Liver (tissue), 3 donors: ENCODE measurements at regions not wholly inside any gene's neighbourhood (a gene's known extent, or its start where the extent isn't known, plus 50 kb on each side); places are given as distances from the start of the nearest gene placed in this dataset.

ENCODE experiments used
- ATF3 ChIP-seq: IDR thresholded peaks from 2 replicates; pipeline ENCODE4 v1.6.1; 2016; ENCODE audit warnings: antibody characterized with exemption
- EGR1 ChIP-seq, 2 donors: IDR thresholded peaks; 2 replicates each; pipeline ENCODE4 v1.6.1; 2016 to 2018; ENCODE audit warnings: antibody characterized with exemption in 2 of 2, low read depth in 2 of 2
- FOXA1 ChIP-seq: IDR thresholded peaks from 2 replicates; pipeline ENCODE4 v1.6.1; 2016; ENCODE audit warnings: antibody characterized with exemption
- FOXA2 ChIP-seq: IDR thresholded peaks from 2 replicates; pipeline ENCODE4 v1.6.1; 2016; ENCODE audit warnings: antibody characterized with exemption
- GABPA ChIP-seq, 2 donors: IDR thresholded peaks in 1 of 2; conservative IDR thresholded peaks in 1 of 2; 2 replicates each; pipeline ENCODE4 v1.6.1; 2016; ENCODE audit warnings: antibody characterized with exemption in 2 of 2, mild to moderate bottlenecking in 1 of 2, moderate library complexity in 1 of 2
- JUND ChIP-seq, 2 donors: IDR thresholded peaks; 2 replicates each; pipeline ENCODE4 v1.6.1; 2016; ENCODE audit warnings: antibody characterized with exemption in 2 of 2
- RAD21 ChIP-seq, 2 donors: IDR thresholded peaks; 2 replicates each; pipeline ENCODE4 v1.6.1; 2016; ENCODE audit warnings: antibody characterized with exemption in 2 of 2, mild to moderate bottlenecking in 2 of 2
- SP1 ChIP-seq: IDR thresholded peaks from 2 replicates; pipeline ENCODE4 v1.6.1; 2018; ENCODE audit warnings: antibody characterized with exemption, mild to moderate bottlenecking
- TAF1 ChIP-seq: conservative IDR thresholded peaks from 2 replicates; pipeline ENCODE4 v1.6.1; 2016; ENCODE audit warnings: antibody characterized with exemption, mild to moderate bottlenecking
- YY1 ChIP-seq: IDR thresholded peaks from 2 replicates; pipeline ENCODE4 v1.6.1; 2016; ENCODE audit warnings: antibody characterized with exemption, mild to moderate bottlenecking
- TF ChIP-seq, protein P1 (sequence below): fragments of 150-350 bp; IDR thresholded peaks from 2 replicates; pipeline ENCODE4 v1.5.1; 2017; ENCODE audit warnings: improper control_type of control experiment, low read depth, low read length; ENCODE audit not compliant: missing input control
- TF ChIP-seq, protein P2 (sequence below): IDR thresholded peaks from 2 replicates; pipeline ENCODE4 v1.6.1; 2016; ENCODE audit warnings: antibody characterized with exemption
- TF ChIP-seq, protein P3 (sequence below): IDR thresholded peaks from 2 replicates; pipeline ENCODE4 v1.6.1; 2016; ENCODE audit warnings: antibody characterized with exemption, mild to moderate bottlenecking
- TF ChIP-seq, protein P4 (sequence below): IDR thresholded peaks from 2 replicates; pipeline ENCODE4 v1.6.1; 2016; ENCODE audit warnings: antibody characterized with exemption
- donor health status: healthy.
- donor health status: healthy.

DNA sequence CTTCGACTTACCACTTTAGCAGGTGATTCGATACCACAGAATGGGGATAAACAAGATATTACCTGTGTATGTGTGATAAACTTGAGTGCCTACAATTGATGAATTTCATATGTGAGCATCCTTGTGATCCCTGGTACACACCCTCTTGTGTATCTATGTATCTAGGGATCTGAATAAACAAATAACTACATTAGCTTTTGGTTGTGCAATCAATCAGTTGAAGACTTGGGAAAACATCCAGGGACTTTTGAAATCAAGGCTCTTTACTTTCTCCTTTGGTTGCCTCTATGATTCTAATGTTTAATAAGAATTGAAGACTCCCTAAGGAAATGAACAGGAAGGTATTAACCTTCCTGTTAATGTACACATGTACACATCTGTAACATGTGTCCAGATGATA, 97.3 kb upstream of the DCC start:
- TF ChIP-seq FOXA2 (no peak), RAD21 (IDR thresholded peaks at IDR 0.05) (no peak), TAF1 (no peak), YY1 (no peak), JUND (IDR thresholded peaks at IDR 0.05) (no peak), ATF3 (no peak), FOXA1 (no peak), SP1 (no peak), GABPA (IDR thresholded peaks at IDR 0.05 in 1 of 2, conservative IDR thresholded peaks at IDR 0.05 in 1 of 2) (no peak), EGR1 (IDR thresholded peaks at IDR 0.05; ENCODE audit: low read depth in 2 of 2) (no peak)
- TF ChIP-seq, protein P1, sequence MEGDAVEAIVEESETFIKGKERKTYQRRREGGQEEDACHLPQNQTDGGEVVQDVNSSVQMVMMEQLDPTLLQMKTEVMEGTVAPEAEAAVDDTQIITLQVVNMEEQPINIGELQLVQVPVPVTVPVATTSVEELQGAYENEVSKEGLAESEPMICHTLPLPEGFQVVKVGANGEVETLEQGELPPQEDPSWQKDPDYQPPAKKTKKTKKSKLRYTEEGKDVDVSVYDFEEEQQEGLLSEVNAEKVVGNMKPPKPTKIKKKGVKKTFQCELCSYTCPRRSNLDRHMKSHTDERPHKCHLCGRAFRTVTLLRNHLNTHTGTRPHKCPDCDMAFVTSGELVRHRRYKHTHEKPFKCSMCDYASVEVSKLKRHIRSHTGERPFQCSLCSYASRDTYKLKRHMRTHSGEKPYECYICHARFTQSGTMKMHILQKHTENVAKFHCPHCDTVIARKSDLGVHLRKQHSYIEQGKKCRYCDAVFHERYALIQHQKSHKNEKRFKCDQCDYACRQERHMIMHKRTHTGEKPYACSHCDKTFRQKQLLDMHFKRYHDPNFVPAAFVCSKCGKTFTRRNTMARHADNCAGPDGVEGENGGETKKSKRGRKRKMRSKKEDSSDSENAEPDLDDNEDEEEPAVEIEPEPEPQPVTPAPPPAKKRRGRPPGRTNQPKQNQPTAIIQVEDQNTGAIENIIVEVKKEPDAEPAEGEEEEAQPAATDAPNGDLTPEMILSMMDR, result no peak
- TF ChIP-seq, protein P2, sequence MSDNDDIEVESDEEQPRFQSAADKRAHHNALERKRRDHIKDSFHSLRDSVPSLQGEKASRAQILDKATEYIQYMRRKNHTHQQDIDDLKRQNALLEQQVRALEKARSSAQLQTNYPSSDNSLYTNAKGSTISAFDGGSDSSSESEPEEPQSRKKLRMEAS, result no peak
- TF ChIP-seq, protein P3, sequence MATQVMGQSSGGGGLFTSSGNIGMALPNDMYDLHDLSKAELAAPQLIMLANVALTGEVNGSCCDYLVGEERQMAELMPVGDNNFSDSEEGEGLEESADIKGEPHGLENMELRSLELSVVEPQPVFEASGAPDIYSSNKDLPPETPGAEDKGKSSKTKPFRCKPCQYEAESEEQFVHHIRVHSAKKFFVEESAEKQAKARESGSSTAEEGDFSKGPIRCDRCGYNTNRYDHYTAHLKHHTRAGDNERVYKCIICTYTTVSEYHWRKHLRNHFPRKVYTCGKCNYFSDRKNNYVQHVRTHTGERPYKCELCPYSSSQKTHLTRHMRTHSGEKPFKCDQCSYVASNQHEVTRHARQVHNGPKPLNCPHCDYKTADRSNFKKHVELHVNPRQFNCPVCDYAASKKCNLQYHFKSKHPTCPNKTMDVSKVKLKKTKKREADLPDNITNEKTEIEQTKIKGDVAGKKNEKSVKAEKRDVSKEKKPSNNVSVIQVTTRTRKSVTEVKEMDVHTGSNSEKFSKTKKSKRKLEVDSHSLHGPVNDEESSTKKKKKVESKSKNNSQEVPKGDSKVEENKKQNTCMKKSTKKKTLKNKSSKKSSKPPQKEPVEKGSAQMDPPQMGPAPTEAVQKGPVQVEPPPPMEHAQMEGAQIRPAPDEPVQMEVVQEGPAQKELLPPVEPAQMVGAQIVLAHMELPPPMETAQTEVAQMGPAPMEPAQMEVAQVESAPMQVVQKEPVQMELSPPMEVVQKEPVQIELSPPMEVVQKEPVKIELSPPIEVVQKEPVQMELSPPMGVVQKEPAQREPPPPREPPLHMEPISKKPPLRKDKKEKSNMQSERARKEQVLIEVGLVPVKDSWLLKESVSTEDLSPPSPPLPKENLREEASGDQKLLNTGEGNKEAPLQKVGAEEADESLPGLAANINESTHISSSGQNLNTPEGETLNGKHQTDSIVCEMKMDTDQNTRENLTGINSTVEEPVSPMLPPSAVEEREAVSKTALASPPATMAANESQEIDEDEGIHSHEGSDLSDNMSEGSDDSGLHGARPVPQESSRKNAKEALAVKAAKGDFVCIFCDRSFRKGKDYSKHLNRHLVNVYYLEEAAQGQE, result no peak
- TF ChIP-seq, protein P4, sequence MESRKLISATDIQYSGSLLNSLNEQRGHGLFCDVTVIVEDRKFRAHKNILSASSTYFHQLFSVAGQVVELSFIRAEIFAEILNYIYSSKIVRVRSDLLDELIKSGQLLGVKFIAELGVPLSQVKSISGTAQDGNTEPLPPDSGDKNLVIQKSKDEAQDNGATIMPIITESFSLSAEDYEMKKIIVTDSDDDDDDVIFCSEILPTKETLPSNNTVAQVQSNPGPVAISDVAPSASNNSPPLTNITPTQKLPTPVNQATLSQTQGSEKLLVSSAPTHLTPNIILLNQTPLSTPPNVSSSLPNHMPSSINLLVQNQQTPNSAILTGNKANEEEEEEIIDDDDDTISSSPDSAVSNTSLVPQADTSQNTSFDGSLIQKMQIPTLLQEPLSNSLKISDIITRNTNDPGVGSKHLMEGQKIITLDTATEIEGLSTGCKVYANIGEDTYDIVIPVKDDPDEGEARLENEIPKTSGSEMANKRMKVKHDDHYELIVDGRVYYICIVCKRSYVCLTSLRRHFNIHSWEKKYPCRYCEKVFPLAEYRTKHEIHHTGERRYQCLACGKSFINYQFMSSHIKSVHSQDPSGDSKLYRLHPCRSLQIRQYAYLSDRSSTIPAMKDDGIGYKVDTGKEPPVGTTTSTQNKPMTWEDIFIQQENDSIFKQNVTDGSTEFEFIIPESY, result no peak
